ENCODE measurements at regions not wholly inside any gene's neighbourhood (a gene's known extent, or its start where the extent isn't known, plus 50 kb on each side); places are given as distances from the start of the nearest gene placed in this dataset.

- TF ChIP-seq ZNF274 (IDR thresholded peaks at IDR 0.05; ENCODE audit: low read depth, low read length) (no peak), YY1 (IDR thresholded peaks at IDR 0.05; ENCODE audit: insufficient read depth, insufficient read length) (no peak)
Measured at GRCh38 chr11:81895258-81895657, 838.4 kb downstream of the FAM181B start.
